ENCODE measurements at regions not wholly inside any gene's neighbourhood (a gene's known extent, or its start where the extent isn't known, plus 50 kb on each side); places are given as distances from the start of the nearest gene placed in this dataset.

- TF ChIP-seq CHD7 (IDR thresholded peaks at IDR 0.05; ENCODE audit: insufficient replicate concordance, low read length) (no peak), JUND (IDR thresholded peaks at IDR 0.05; ENCODE audit: low read length) (no peak), KDM4A (IDR thresholded peaks at IDR 0.05; ENCODE audit: low read depth, low read length, severe bottlenecking) (no peak), SP2 (IDR thresholded peaks at IDR 0.05; ENCODE audit: low read length) (no peak), POLR2AphosphoS5 (IDR thresholded peaks at IDR 0.05; ENCODE audit: low read depth, low read length) (no peak)
Observed at GRCh38 chr9:106035806-106036205, 341.5 kb downstream of the TMEM38B start (continued).

Data from H1 (cell line).